ENCODE measurements at regions not wholly inside any gene's neighbourhood (a gene's known extent, or its start where the extent isn't known, plus 50 kb on each side); places are given as distances from the start of the nearest gene placed in this dataset.

GRCh38 chrX:117134983-117135382 lies 672.2 kb upstream of the CT83 start:
- TF ChIP-seq EP300 (IDR thresholded peaks at IDR 0.05; ENCODE audit: borderline replicate concordance in 1 of 2, low read depth in 2 of 2, low read length in 2 of 2) (no peak), JUN (IDR thresholded peaks at IDR 0.05; ENCODE audit: low read depth, low read length) (no peak), TEAD4 (IDR thresholded peaks at IDR 0.05; ENCODE audit: low read depth, low read length) (no peak), SIN3A (conservative IDR thresholded peaks at IDR 0.05 in 1 of 2, IDR thresholded peaks at IDR 0.05 in 1 of 2; ENCODE audit: low read depth in 1 of 2, low read length in 2 of 2) (no peak), CTCF (IDR thresholded peaks at IDR 0.05; ENCODE audit: control extremely low read depth in 1 of 3, insufficient read depth in 1 of 3, low read depth in 1 of 3, low read length in 3 of 3) (no peak), GABPA (IDR thresholded peaks at IDR 0.05; ENCODE audit: borderline replicate concordance, insufficient read depth, low read length) (no peak), POLR2AphosphoS5 (IDR thresholded peaks at IDR 0.05; ENCODE audit: low read depth, low read length) (no peak), USF2 (IDR thresholded peaks at IDR 0.05; ENCODE audit: low read length) (no peak), ATF2 (IDR thresholded peaks at IDR 0.05; ENCODE audit: low read length) (no peak), CBX8 (IDR thresholded peaks at IDR 0.05; ENCODE audit: borderline replicate concordance, low read depth, low read length) (no peak)

All from H1 (cell line).